GM23338 (cell line): ENCODE measurements at regions not wholly inside any gene's neighbourhood (a gene's known extent, or its start where the extent isn't known, plus 50 kb on each side); places are given as distances from the start of the nearest gene placed in this dataset.

Experiments used
- ATAC-seq: fragments of 200-7000 bp; cut with Tn5 transposase; 3 replicates; pipeline ENCODE4 v1.9.1; 2020
- DNase-seq: peaks from one replicate; pipeline ENCODE4 v3.0.0-alpha.2; 2015; ENCODE audit warnings: low spot score
- H2AFZ ChIP-seq: fragments of 200-600 bp; sonication (generic); 2 replicates; pipeline ENCODE4 v1.8.0; 2016; ENCODE audit warnings: antibody characterized with exemption, mild to moderate bottlenecking, moderate library complexity
- H3F3A ChIP-seq: fragments of 200-600 bp; sonication (generic); replicated peaks from 2 replicates; pipeline ENCODE4 v1.8.0; 2017; ENCODE audit warnings: antibody characterized with exemption, mixed run types, low read depth
- H3K27ac ChIP-seq: fragments of 200-600 bp; sonication (generic); 2 replicates; pipeline ENCODE4 v1.6.1; 2016; ENCODE audit warnings: low read depth
- H3K27me3 ChIP-seq: fragments of 200-600 bp; sonication (generic); 2 replicates; pipeline ENCODE4 v1.8.0; 2016; ENCODE audit warnings: mild to moderate bottlenecking, mixed run types, moderate library complexity; ENCODE audit not compliant: insufficient read depth
- H3K36me3 ChIP-seq: fragments of 200-600 bp; sonication (generic); 2 replicates; pipeline ENCODE4 v1.8.0; 2016; ENCODE audit warnings: mild to moderate bottlenecking; ENCODE audit not compliant: insufficient read depth
- H3K4me1 ChIP-seq: fragments of 200-600 bp; sonication (generic); 2 replicates; pipeline ENCODE4 v1.8.0; 2016; ENCODE audit warnings: mild to moderate bottlenecking, moderate library complexity; ENCODE audit not compliant: insufficient read depth
- H3K4me2 ChIP-seq: fragments of 200-600 bp; sonication (generic); 2 replicates; pipeline ENCODE4 v1.7.1; 2017; ENCODE audit warnings: mixed run types
- H3K4me3 ChIP-seq: fragments of 200-600 bp; sonication (generic); 2 replicates; pipeline ENCODE4 v1.6.1; 2016; ENCODE audit warnings: mixed run types
- H3K79me2 ChIP-seq: fragments of 200-600 bp; sonication (generic); replicated peaks from 2 replicates; pipeline ENCODE4 v1.8.0; 2017; ENCODE audit warnings: mild to moderate bottlenecking; ENCODE audit not compliant: insufficient read depth
- H3K9me2 ChIP-seq: fragments of 200-600 bp; sonication (generic); 2 replicates; pipeline ENCODE4 v1.8.0; 2017; ENCODE audit not compliant: insufficient read depth
- H4K20me1 ChIP-seq: fragments of 200-600 bp; sonication (generic); replicated peaks from 2 replicates; pipeline ENCODE4 v1.8.0; 2017; ENCODE audit warnings: mild to moderate bottlenecking; ENCODE audit not compliant: insufficient read depth
- H3K27ac Mint-ChIP-seq: 2 replicates; pipeline ENCODE4 v1.8.0; 2020; ENCODE audit warnings: inconsistent platforms, mild to moderate bottlenecking, moderate library complexity, mixed read lengths
- H3K27me3 Mint-ChIP-seq: 3 replicates; pipeline ENCODE4 v1.8.0; 2022; ENCODE audit warnings: low read depth, mild to moderate bottlenecking, moderate library complexity, mixed read lengths, inconsistent platforms; ENCODE audit not compliant: insufficient read depth, poor library complexity
- H3K36me3 Mint-ChIP-seq: 3 replicates; pipeline ENCODE4 v1.8.0; 2021; ENCODE audit warnings: low read depth, mild to moderate bottlenecking, inconsistent platforms, moderate library complexity, mixed read lengths
- H3K4me1 Mint-ChIP-seq: 3 replicates; pipeline ENCODE4 v1.8.0; 2020; ENCODE audit warnings: mild to moderate bottlenecking, inconsistent platforms, mixed read lengths
- H3K4me3 Mint-ChIP-seq: 3 replicates; pipeline ENCODE4 v1.8.0; 2021; ENCODE audit warnings: moderate library complexity, mild to moderate bottlenecking, inconsistent platforms, mixed read lengths
- H3K9me3 Mint-ChIP-seq: 3 replicates; pipeline ENCODE4 v1.8.0; 2020; ENCODE audit warnings: moderate library complexity, mild to moderate bottlenecking, inconsistent platforms, mixed read lengths
- CREB1 ChIP-seq: fragments of 250-450 bp; sonication (Bioruptor Pico); IDR thresholded peaks from 2 replicates; pipeline ENCODE4 v1.5.0; 2020; ENCODE audit warnings: low read depth, mild to moderate bottlenecking, moderate library complexity
- CTCF ChIP-seq, 2 experiments: fragments of 200-600 bp in 1 of 2; sonication (generic) in 1 of 2; conservative IDR thresholded peaks; 2 replicates each; pipeline versions ENCODE4 v1.5.1 to v1.6.1; 2016 to 2017; ENCODE audit warnings: antibody characterized with exemption in 2 of 2, low read depth in 2 of 2, mild to moderate bottlenecking in 2 of 2, moderate library complexity in 1 of 2
- ETS1 ChIP-seq: IDR thresholded peaks from 2 replicates; pipeline ENCODE4 v1.6.1; 2016; ENCODE audit warnings: antibody characterized with exemption
- EZH2 ChIP-seq: fragments of 200-600 bp; sonication (generic); IDR thresholded peaks from one replicate; pipeline ENCODE4 v1.8.0; 2017; ENCODE audit warnings: antibody characterized with exemption, mild to moderate bottlenecking, low read depth; ENCODE audit not compliant: unreplicated experiment
- EZH2phosphoT487 ChIP-seq: fragments of 200-600 bp; sonication (generic); IDR thresholded peaks from one replicate; pipeline ENCODE4 v1.8.1; 2018; ENCODE audit warnings: antibody characterized with exemption; ENCODE audit not compliant: unreplicated experiment
- JUNB ChIP-seq: IDR thresholded peaks from one replicate; pipeline ENCODE4 v1.6.1; 2016; ENCODE audit warnings: antibody characterized with exemption; ENCODE audit not compliant: unreplicated experiment
- NANOG ChIP-seq: IDR thresholded peaks from 2 replicates; pipeline ENCODE4 v1.6.1; 2016; ENCODE audit warnings: antibody characterized with exemption, borderline replicate concordance
- POLR2AphosphoS5 ChIP-seq: IDR thresholded peaks from 2 replicates; pipeline ENCODE4 v1.6.1; 2016; ENCODE audit warnings: antibody characterized with exemption, low read depth
- REST ChIP-seq: IDR thresholded peaks from one replicate; pipeline ENCODE4 v1.6.1; 2018; ENCODE audit warnings: antibody characterized with exemption; ENCODE audit not compliant: unreplicated experiment
- STAT1 ChIP-seq: IDR thresholded peaks from one replicate; pipeline ENCODE4 v1.6.1; 2016; ENCODE audit warnings: antibody characterized with exemption; ENCODE audit not compliant: unreplicated experiment
- ZNF114 ChIP-seq: fragments of 250-450 bp; sonication (Bioruptor Pico); IDR thresholded peaks from 2 replicates; pipeline ENCODE4 v1.5.0; 2020; ENCODE audit warnings: mild to moderate bottlenecking, moderate library complexity
- ZNF331 ChIP-seq: fragments of 250-450 bp; sonication (Bioruptor Pico); IDR thresholded peaks from 2 replicates; pipeline ENCODE4 v1.5.0; 2020; ENCODE audit warnings: low read depth, mild to moderate bottlenecking, moderate library complexity
- TF ChIP-seq, protein P1 (sequence below): fragments of 250-450 bp; sonication (Bioruptor Pico); IDR thresholded peaks from 2 replicates; pipeline ENCODE4 v1.5.0; 2020; ENCODE audit warnings: mild to moderate bottlenecking, moderate library complexity

DNA sequence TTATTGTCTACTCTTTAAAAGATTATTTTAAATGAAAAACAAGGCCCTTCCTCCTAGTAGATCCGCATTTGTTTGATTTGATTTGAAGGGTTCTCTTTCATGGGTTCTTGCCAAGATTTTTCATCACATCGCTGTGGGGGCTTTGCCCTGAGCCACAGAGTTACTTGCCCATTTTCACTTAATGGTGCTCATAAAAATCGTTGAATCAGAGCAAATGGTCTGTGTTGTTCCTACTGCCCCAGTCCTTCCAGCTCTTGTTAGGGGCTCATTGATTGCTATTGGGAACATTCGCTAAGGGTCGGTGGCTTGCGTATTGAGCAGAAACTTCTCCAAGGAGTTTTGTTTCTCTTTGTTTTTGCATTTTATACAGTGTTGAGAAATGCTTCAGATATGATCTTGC is 1023.4 kb upstream of the CDH8 start:
- Mint-ChIP-seq H3K4me1 (no peaks in the 10 kb centered on the region; the same call in 2 of the 3 replicates), H3K36me3 (no peaks in the 10 kb centered on the region), H3K27ac (no peak overlapping the region), H3K9me3 (no peaks in the 10 kb centered on the region), H3K27me3 (peaks cover 3% of the 10 kb centered on the region), H3K4me3 (no peak overlapping the region)
- no peaks in the 10 kb centered on the region for H3K27me3 ChIP-seq
- no peaks in the 10 kb centered on the region for H4K20me1 ChIP-seq
- H3K4me3 ChIP-seq: no peak overlapping the region
- no peak for ATAC-seq
- H3K4me2 ChIP-seq: no peak overlapping the region
- H3F3A ChIP-seq: no peaks in the 10 kb centered on the region
- H3K27ac ChIP-seq: no peak overlapping the region
- TF ChIP-seq ZNF331 (CRISPR knock-in tag) (no peak), CTCF (conservative IDR thresholded peaks at IDR 0.05; ENCODE audit: low read depth in 2 of 2) (no peak), ZNF114 (no peak), STAT1 (no peak), EZH2 (no peak), POLR2AphosphoS5 (no peak), CREB1 (no peak), JUNB (no peak), NANOG (no peak), EZH2phosphoT487 (no peak), ETS1 (no peak), REST (no peak)
- TF ChIP-seq, protein P1, sequence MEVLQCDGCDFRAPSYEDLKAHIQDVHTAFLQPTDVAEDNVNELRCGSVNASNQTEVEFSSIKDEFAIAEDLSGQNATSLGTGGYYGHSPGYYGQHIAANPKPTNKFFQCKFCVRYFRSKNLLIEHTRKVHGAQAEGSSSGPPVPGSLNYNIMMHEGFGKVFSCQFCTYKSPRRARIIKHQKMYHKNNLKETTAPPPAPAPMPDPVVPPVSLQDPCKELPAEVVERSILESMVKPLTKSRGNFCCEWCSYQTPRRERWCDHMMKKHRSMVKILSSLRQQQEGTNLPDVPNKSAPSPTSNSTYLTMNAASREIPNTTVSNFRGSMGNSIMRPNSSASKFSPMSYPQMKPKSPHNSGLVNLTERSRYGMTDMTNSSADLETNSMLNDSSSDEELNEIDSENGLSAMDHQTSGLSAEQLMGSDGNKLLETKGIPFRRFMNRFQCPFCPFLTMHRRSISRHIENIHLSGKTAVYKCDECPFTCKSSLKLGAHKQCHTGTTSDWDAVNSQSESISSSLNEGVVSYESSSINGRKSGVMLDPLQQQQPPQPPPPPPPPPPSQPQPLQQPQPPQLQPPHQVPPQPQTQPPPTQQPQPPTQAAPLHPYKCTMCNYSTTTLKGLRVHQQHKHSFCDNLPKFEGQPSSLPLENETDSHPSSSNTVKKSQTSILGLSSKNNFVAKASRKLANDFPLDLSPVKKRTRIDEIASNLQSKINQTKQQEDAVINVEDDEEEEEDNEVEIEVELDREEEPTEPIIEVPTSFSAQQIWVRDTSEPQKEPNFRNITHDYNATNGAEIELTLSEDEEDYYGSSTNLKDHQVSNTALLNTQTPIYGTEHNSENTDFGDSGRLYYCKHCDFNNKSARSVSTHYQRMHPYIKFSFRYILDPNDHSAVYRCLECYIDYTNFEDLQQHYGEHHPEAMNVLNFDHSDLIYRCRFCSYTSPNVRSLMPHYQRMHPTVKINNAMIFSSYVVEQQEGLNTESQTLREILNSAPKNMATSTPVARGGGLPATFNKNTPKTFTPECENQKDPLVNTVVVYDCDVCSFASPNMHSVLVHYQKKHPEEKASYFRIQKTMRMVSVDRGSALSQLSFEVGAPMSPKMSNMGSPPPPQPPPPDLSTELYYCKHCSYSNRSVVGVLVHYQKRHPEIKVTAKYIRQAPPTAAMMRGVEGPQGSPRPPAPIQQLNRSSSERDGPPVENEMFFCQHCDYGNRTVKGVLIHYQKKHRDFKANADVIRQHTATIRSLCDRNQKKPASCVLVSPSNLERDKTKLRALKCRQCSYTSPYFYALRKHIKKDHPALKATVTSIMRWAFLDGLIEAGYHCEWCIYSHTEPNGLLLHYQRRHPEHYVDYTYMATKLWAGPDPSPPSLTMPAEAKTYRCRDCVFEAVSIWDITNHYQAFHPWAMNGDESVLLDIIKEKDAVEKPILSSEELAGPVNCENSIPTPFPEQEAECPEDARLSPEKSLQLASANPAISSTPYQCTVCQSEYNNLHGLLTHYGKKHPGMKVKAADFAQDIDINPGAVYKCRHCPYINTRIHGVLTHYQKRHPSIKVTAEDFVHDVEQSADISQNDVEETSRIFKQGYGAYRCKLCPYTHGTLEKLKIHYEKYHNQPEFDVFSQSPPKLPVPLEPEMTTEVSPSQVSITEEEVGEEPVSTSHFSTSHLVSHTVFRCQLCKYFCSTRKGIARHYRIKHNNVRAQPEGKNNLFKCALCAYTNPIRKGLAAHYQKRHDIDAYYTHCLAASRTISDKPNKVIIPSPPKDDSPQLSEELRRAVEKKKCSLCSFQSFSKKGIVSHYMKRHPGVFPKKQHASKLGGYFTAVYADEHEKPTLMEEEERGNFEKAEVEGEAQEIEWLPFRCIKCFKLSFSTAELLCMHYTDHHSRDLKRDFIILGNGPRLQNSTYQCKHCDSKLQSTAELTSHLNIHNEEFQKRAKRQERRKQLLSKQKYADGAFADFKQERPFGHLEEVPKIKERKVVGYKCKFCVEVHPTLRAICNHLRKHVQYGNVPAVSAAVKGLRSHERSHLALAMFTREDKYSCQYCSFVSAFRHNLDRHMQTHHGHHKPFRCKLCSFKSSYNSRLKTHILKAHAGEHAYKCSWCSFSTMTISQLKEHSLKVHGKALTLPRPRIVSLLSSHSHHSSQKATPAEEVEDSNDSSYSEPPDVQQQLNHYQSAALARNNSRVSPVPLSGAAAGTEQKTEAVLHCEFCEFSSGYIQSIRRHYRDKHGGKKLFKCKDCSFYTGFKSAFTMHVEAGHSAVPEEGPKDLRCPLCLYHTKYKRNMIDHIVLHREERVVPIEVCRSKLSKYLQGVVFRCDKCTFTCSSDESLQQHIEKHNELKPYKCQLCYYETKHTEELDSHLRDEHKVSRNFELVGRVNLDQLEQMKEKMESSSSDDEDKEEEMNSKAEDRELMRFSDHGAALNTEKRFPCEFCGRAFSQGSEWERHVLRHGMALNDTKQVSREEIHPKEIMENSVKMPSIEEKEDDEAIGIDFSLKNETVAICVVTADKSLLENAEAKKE: no peak
- DNase-seq: no peak
- no peaks in the 10 kb centered on the region for H3K79me2 ChIP-seq
- no peak overlapping the region for H2AFZ ChIP-seq
- no peaks in the 10 kb centered on the region for H3K4me1 ChIP-seq
- no peaks in the 10 kb centered on the region for H3K36me3 ChIP-seq
- H3K9me2 ChIP-seq: no peaks in the 10 kb centered on the region
